Embryonic facial prominence (tissue), 1 donor: ENCODE measurements at regions not wholly inside any gene's neighbourhood (a gene's known extent, or its start where the extent isn't known, plus 50 kb on each side); places are given as distances from the start of the nearest gene placed in this dataset.

Experiments used
- DNase-seq: peaks from one replicate; pipeline ENCODE4 v3.0.0-alpha.2; 2016; ENCODE audit errors: extremely low spot score

GRCh38 chr4:56286763-56287162, 100.5 kb downstream of the AASDH start:
- DNase-seq: no peak

- no peak for DNase-seq
These were observed 103.9 kb downstream of the AASDH start for GRCh38 chr4:56283375-56283774.

- DNase-seq: no peak
These were observed 105.3 kb downstream of the AASDH start for GRCh38 chr4:56282004-56282403.

GRCh38 chr4:56276547-56276946, 110.7 kb downstream of the AASDH start:
- no peak for DNase-seq

GRCh38 chr4:56273391-56273790, 113.9 kb downstream of the AASDH start:
- no peak for DNase-seq

GRCh38 chr4:56272927-56273326, 114.4 kb downstream of the AASDH start:
- DNase-seq: no peak

GRCh38 chr4:56272003-56272402, 115.3 kb downstream of the AASDH start:
- no peak for DNase-seq

- no peak for DNase-seq
These were observed 116.2 kb downstream of the AASDH start for GRCh38 chr4:56271131-56271530.

- DNase-seq: no peak
These were observed 119.7 kb downstream of the AASDH start for GRCh38 chr4:56267558-56267957.

GRCh38 chr4:56264873-56265272, 122.4 kb downstream of the AASDH start:
- DNase-seq: no peak

- DNase-seq: no peak
These were observed 126.3 kb downstream of the AASDH start for GRCh38 chr4:56261027-56261426.

- DNase-seq: no peak
These were observed 127.0 kb downstream of the AASDH start for GRCh38 chr4:56260320-56260719.

GRCh38 chr4:56259655-56260054, 127.6 kb downstream of the AASDH start:
- no peak for DNase-seq

- no peak for DNase-seq
These were observed 131.5 kb downstream of the AASDH start for GRCh38 chr4:56255820-56256219.

- DNase-seq: no peak
These were observed 133.5 kb downstream of the AASDH start for GRCh38 chr4:56253666-56254305.

GRCh38 chr4:56252561-56253152, 134.6 kb downstream of the AASDH start:
- no peak for DNase-seq

- DNase-seq: no peak
These were observed 135.7 kb downstream of the AASDH start for GRCh38 chr4:56251556-56251955.

- DNase-seq: peak; percentile 45
These were observed 136.5 kb downstream of the AASDH start for GRCh38 chr4:56250776-56251175.

GRCh38 chr4:56247646-56248045, 139.6 kb downstream of the AASDH start:
- no peak for DNase-seq

GRCh38 chr4:56246233-56246610, 141.1 kb downstream of the AASDH start:
- DNase-seq: no peak

- DNase-seq: no peak
These were observed 141.6 kb downstream of the AASDH start for GRCh38 chr4:56245547-56246232.

- DNase-seq: no peak
These were observed 142.6 kb downstream of the AASDH start for GRCh38 chr4:56244681-56245080.

- DNase-seq: no peak
These were observed 144.2 kb downstream of the AASDH start for GRCh38 chr4:56243107-56243506.
